Thyroid gland (tissue), 4 donors: ENCODE measurements at regions not wholly inside any gene's neighbourhood (a gene's known extent, or its start where the extent isn't known, plus 50 kb on each side); places are given as distances from the start of the nearest gene placed in this dataset.

ENCODE experiments used
- CTCF ChIP-seq, 6 experiments: fragments of 200-600 bp in 3 of 6; fragments of 450-650 bp in 3 of 6; sonication (generic) in 3 of 6; IDR thresholded peaks; one replicate each; pipeline ENCODE4 v1.5.1; 2016 to 2019; ENCODE audit warnings: antibody characterized with exemption in 6 of 6, mild to moderate bottlenecking in 2 of 6, inconsistent platforms in 1 of 6, moderate library complexity in 1 of 6
- POLR2A ChIP-seq, 2 donors: fragments of 450-650 bp; IDR thresholded peaks; one replicate each; pipeline ENCODE4 v1.6.1; 2017; ENCODE audit warnings: antibody characterized with exemption in 2 of 2, mild to moderate bottlenecking in 2 of 2, moderate library complexity in 1 of 2

GRCh38 chr6:145032562-145033145 is 702.7 kb downstream of the EPM2A start:
- no peak for TF ChIP-seq CTCF (IDR thresholded peaks at IDR 0.05)
- no peak for TF ChIP-seq POLR2A (IDR thresholded peaks at IDR 0.05)
